WI38 (cell line): ENCODE measurements at regions not wholly inside any gene's neighbourhood (a gene's known extent, or its start where the extent isn't known, plus 50 kb on each side); places are given as distances from the start of the nearest gene placed in this dataset.
"Not testable (repeated sequence)": the region's sequence is repeated elsewhere in the genome, so short reads cannot be mapped to it uniquely, and the experiment has no call there.

ENCODE experiments used
- H3K4me3 ChIP-seq: 2 replicates; pipeline ENCODE4 v1.5.1; 2011; ENCODE audit warnings: low read depth, mild to moderate bottlenecking, control low read depth, low read length
- CTCF ChIP-seq: IDR thresholded peaks from 2 replicates; pipeline ENCODE4 v1.5.1; 2012; ENCODE audit warnings: low read depth, mild to moderate bottlenecking, control low read depth, low read length

DNA sequence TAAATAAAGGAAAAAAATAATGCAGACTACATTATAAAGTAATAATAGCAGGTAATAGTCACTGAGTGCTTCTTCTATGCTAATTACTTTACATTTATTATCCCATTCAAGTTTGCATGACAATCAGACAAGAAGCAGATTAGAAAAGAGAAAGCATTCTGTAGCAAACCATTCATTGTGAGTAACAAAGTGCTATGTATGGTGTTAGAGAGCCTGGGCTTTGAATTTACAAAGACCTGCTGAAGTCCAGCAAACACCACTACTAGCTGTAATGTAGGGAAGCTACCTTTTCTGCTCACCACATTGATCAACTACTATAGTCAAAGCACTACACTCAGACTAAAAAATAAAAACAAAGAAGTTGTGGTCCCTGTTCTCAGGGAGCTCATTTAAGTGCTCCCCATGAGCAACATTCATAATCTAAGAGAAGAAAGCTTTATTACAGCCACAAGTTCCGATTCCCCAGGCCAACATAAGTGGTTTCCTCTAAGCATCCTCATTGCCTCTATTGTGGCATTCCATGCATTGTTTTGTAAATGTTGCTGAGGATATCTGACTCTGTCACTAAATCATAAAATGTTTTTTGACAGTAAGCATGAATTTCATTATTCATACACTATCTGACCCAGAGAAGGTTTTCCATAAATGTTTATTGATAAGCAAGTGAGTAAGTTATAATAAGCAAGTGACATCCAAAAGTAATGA, 108.5 kb downstream of the FOXD4L6 start:
- H3K4me3 ChIP-seq: not testable (repeated sequence)

GRCh38 chr9:41018948-41019347, 109.5 kb downstream of the FOXD4L6 start:
- not testable (repeated sequence) for H3K4me3 ChIP-seq

DNA sequence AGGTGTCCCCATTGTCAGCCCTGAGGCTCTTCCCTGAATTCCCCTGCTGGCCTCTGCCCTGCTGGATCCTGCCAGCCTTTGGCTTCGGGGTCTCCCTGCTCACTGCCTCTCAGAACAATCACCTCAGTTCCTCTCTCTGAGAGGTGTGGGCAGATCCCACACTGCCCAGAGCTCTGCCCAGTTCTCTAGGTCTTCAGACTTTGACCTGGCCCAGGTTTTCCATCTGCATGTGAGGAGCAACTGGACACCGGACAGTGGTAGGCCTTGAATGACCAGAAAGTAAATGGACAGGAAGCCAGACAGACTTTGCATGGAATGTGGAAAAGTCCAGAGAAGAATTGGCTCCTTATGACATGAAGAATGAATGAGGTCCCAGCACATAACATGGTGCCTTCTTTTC, 111.8 kb downstream of the FOXD4L6 start:
- not testable (repeated sequence) for H3K4me3 ChIP-seq

DNA sequence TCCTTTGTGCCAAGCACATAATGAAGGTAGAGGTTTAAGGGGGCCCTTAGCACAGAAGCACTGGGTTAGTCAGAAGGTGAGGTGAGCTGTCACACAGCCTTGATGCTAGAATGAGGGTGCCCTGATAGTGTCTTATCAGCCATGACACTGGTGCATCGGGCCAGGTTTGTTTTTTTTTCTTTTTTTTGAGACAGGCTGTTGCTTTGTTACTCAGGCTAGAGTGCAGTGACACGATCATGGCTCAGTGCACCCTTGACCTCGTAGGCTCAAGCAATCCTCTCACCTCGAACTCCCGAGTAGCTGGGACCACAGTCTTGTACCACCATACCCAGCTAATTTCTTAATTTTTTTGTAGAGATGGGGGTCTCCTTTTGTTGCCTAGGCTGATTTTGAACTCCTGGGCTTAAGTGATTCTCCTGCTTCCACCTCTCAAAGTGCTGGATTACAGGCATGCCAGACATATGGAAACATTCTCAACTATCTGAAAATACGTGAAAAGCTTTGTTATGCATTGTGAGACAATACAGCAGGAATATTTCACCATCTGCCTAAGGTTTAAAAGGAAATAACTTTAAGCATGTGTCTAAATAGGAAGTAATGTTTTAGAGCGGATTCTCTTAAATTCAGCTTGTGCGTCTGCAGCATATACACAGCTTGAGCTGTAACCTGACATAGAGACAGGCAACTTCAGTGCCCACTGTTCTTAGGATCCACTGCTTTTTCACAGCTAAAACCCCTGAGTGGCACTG, 128.4 kb downstream of the FOXD4L6 start:
- not testable (repeated sequence) for H3K4me3 ChIP-seq

DNA sequence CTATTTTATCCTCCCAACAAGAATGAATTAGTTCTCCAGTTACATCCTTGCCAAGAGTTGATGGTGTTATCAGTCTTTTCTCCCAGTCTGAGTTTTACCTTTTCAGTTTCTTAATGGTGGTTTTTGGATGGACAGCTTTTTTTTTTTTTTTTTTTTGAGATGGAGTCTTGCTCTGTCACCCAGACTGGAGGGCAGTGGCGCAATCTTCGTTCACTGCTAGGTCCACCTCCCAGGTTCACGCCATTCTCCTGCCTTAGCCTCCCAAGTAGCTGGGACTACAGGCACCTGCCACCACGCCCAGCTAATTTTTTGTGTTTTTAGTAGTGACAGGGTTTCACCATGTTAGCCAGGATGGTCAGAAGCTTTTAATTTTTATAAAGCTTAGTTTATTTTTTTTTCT, 133.0 kb downstream of the FOXD4L6 start:
- H3K4me3 ChIP-seq: not testable (repeated sequence)

DNA sequence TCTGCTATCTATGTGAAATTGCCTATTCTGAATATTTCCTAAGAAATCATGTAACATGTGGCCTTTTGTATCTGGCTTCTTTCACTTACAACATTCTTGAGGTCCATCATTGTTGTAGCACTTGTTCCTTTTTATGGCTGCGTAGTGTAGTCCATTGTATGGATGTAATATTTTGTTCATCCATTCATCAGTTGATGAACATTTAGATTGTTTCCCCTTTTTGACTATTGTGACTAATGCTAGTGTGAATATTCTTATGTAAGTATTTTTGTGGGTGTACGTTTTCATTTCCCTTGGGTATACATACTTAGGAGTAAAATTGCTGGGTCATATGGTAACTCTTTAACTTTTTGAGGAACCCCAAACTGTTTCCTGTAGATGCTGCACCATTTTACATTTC, 134.6 kb downstream of the FOXD4L6 start:
- H3K4me3 ChIP-seq: not testable (repeated sequence)

GRCh38 chr9:40993375-40993774, 135.1 kb downstream of the FOXD4L6 start:
- H3K4me3 ChIP-seq: peak overlapping the region; percentile 90

DNA sequence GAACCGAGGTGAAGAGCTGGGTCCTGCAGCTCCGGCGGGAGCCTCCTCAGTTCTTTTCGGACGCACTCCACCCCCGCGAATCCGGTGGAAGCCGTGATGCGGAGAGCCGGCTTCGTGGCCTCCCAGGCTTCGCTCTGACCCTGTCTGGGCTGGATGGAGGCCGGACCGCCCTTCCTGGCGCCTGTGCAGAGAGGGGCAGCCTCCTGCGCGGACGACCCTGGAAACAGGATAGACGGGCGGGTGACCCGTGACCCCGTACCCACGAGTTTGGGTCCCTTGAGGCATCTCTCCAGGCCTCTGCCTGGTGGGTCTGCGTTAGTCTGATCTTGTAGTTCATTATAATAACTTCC, 136.0 kb downstream of the FOXD4L6 start:
- peak overlapping the region; percentile 90 for H3K4me3 ChIP-seq

- peak overlapping the region; percentile 90 for H3K4me3 ChIP-seq
- TF ChIP-seq CTCF: peak; percentile 95
Observed at GRCh38 chr9:40991741-40992471, 136.6 kb downstream of the FOXD4L6 start.

DNA sequence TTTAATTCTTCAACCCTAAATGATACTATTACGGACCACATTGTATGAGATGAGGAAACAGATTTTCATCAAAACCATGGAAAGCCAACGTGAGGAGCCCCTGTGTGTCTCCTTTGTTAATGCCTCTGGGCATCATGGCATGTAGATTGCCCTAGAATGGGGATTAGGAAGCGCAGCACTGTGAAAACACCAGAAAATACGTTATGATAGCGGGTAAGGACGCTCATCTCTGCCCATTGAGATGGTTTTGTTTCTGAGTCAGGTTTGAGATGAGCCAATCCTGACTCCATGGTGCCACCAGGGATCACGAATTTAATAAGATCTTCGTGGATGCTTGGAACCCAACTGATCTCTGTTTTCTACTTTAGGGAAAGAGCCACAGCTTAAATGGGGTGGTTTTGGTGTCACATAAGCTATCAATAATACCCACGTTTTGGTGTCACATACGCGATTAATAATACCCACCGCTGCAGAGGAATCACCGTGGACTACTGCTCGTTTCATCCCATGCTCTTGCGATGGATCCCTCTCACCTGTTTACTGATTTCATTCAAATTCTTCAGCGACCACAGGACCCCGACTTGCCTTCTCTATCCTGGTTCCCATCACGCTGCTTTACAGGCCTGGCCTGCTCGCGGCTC, 137.3 kb downstream of the FOXD4L6 start:
- H3K4me3 ChIP-seq: peak overlapping the region; percentile 90

GRCh38 chr9:40986332-40986731, 142.1 kb downstream of the FOXD4L6 start:
- H3K4me3 ChIP-seq: not testable (repeated sequence)

GRCh38 chr9:40975351-40975750, 153.1 kb downstream of the FOXD4L6 start:
- not testable (repeated sequence) for H3K4me3 ChIP-seq

DNA sequence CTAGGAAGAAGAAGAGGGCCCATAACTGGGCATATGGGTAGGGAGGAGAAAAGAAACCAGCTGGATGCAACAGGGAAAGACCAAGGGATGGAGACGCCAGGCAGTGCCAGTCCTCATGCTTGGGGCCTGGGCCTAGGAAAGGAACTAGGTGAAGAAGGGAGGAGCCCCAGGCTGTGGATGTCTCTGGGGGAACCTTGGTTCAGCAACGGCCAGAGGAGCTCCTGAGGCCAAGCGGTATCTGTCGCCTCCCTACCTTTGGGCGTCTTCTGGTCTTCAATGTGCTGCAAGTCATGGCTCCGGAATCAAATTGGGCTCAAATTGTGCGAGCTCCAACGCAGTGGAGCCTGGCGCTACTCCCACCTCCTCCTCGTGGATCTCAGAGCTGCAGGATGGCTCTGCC, 153.6 kb downstream of the FOXD4L6 start:
- H3K4me3 ChIP-seq: not testable (repeated sequence)

DNA sequence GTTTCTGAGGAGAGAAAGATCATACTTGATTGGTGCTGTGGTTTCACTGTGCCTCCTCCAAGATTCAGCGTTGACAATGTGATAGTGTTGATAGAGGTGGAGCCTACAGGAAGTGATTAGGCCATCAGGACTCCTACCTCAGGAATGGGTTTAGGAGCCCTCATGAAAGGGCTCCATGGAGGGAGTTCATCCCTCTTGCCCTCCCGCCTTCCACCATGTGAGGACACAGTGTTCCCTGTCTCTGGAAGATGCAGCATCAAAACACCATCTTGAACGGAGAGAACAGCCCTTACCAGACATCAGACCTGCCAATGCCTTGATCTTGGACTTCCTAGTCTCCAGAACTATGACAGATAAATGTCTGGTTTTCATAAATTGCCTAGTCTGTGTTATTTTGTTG, 156.7 kb downstream of the FOXD4L6 start:
- not testable (repeated sequence) for H3K4me3 ChIP-seq
